Prostate gland (tissue), 2 donors: ENCODE measurements at regions not wholly inside any gene's neighbourhood (a gene's known extent, or its start where the extent isn't known, plus 50 kb on each side); places are given as distances from the start of the nearest gene placed in this dataset.

Experiments used
- CTCF ChIP-seq, 4 experiments: fragments of 200-600 bp in 2 of 4; fragments of 450-650 bp in 2 of 4; sonication (generic) in 2 of 4; IDR thresholded peaks; 1 replicate in 3 of 4; 2 replicates in 1 of 4; pipeline ENCODE4 v1.5.1; 2016 to 2019; ENCODE audit warnings: antibody characterized with exemption in 4 of 4, mild to moderate bottlenecking in 2 of 4, moderate library complexity in 2 of 4
- POLR2A ChIP-seq: fragments of 450-650 bp; IDR thresholded peaks from one replicate; pipeline ENCODE4 v1.6.1; 2016; ENCODE audit warnings: antibody characterized with exemption, mild to moderate bottlenecking
- POLR2AphosphoS5 ChIP-seq: sonication (generic); formaldehyde crosslinking; IDR thresholded peaks from one replicate; pipeline ENCODE4 v1.6.1; 2017; ENCODE audit warnings: antibody characterized with exemption

DNA sequence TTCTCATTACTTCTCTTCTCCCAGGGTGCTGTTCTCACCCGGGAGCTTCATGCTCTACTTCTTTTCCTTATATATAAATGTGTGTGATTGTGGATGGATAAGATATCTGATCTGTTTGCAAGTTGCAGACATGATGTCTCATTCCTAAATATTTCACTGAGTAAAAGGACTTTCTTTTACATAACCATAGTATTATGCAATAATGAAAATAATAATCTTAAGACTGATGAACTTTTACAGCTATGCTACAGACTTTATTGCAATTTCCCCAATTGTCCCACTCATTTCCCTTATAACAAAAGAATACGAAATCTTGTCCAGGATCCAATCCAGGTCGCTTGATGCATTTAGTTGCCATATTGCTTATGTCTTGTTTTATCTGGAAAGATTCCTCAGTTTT, 284.5 kb upstream of the JAG1 start:
- no peak for TF ChIP-seq POLR2AphosphoS5
- no peak for TF ChIP-seq POLR2A
- TF ChIP-seq CTCF (IDR thresholded peaks at IDR 0.05), result no peak
